OCI-LY7 (cell line): ENCODE measurements at regions not wholly inside any gene's neighbourhood (a gene's known extent, or its start where the extent isn't known, plus 50 kb on each side); places are given as distances from the start of the nearest gene placed in this dataset.

Source experiments
- BruUV-seq: library from RNA; stranded (reverse); fragments of 400-500 nt; replicated peaks from 2 replicates; lab custom pipeline; 2021; lab: Mats Ljungman, UMichigan
- CTCF ChIA-PET: fragments of 300-600 bp; sonication (Branson Sonifier 250); formaldehyde crosslinking; loops from one replicate; lab custom pipeline; 2022; ENCODE audit warnings: antibody characterized with exemption; ENCODE audit not compliant: unreplicated experiment; lab: Charles Lee
- POLR2A ChIA-PET: fragments of 300-600 bp; sonication (Branson Sonifier 250); formaldehyde crosslinking; loops from one replicate; lab custom pipeline; 2022; ENCODE audit warnings: antibody characterized with exemption; lab: Charles Lee
- DNase-seq: peaks from one replicate; pipeline ENCODE4 v3.0.0-alpha.2; 2015; ENCODE audit warnings: low spot score
- H2AFZ ChIP-seq: fragments of 200-600 bp; sonication (generic), shearing (Covaris generic); 2 replicates; pipeline ENCODE4 v1.6.1; 2014; ENCODE audit warnings: mild to moderate bottlenecking, antibody characterized with exemption, low read length, moderate library complexity
- H3K27ac ChIP-seq: fragments of 200-600 bp; sonication (generic); 2 replicates; pipeline ENCODE4 v1.5.1; 2014; ENCODE audit warnings: mixed run types, low read depth, mild to moderate bottlenecking, moderate library complexity, low read length, inconsistent platforms; ENCODE audit not compliant: poor library complexity, severe bottlenecking
- H3K36me3 ChIP-seq: fragments of 200-600 bp; sonication (generic); 2 replicates; pipeline ENCODE4 v1.6.1; 2014; ENCODE audit warnings: mild to moderate bottlenecking, antibody characterized with exemption, low read length, moderate library complexity, mixed read lengths; ENCODE audit not compliant: insufficient read depth
- H3K4me1 ChIP-seq: fragments of 200-600 bp; sonication (generic); 2 replicates; pipeline ENCODE4 v1.5.1; 2014; ENCODE audit warnings: mild to moderate bottlenecking, low read length; ENCODE audit not compliant: insufficient read depth, poor library complexity, severe bottlenecking
- H3K4me2 ChIP-seq: fragments of 200-600 bp; sonication (generic); 2 replicates; pipeline ENCODE4 v1.6.1; 2014; ENCODE audit warnings: mild to moderate bottlenecking, low read length
- H3K4me3 ChIP-seq: fragments of 200-600 bp; sonication (generic); 2 replicates; pipeline ENCODE4 v1.5.1; 2014; ENCODE audit warnings: mild to moderate bottlenecking, low read depth, low read length; ENCODE audit not compliant: poor library complexity, severe bottlenecking
- H3K79me2 ChIP-seq: fragments of 200-600 bp; sonication (generic); 2 replicates; pipeline ENCODE4 v1.6.1; 2016; ENCODE audit warnings: low read depth, mild to moderate bottlenecking, low read length, moderate library complexity, mixed read lengths; ENCODE audit not compliant: insufficient read depth
- H3K9me2 ChIP-seq: fragments of 200-600 bp; sonication (generic); 2 replicates; pipeline ENCODE4 v1.6.1; 2016; ENCODE audit warnings: mild to moderate bottlenecking, low read length, mixed read lengths; ENCODE audit not compliant: insufficient read depth
- H3K9me3 ChIP-seq: fragments of 200-600 bp; sonication (generic); 2 replicates; pipeline ENCODE4 v1.6.1; 2014; ENCODE audit warnings: mild to moderate bottlenecking, mixed run types, low read length, mixed read lengths
- H4K20me1 ChIP-seq: fragments of 200-600 bp; sonication (generic); 2 replicates; pipeline ENCODE4 v1.6.1; 2014; ENCODE audit warnings: mild to moderate bottlenecking, antibody characterized with exemption, low read length, moderate library complexity, mixed read lengths; ENCODE audit not compliant: insufficient read depth
- EZH2phosphoT487 ChIP-seq: fragments of 200-600 bp; sonication (generic); IDR thresholded peaks from 2 replicates; pipeline ENCODE4 v1.6.1; 2018; ENCODE audit warnings: low read depth, borderline replicate concordance, mild to moderate bottlenecking, mixed run types, antibody characterized with exemption, low read length, moderate library complexity, mixed read lengths
- intact Hi-C: fragments of 100-400 bp; cut with micrococcal nuclease; formaldehyde crosslinking; loops from one replicate; pipeline ENCODE4 v1.10.0; 2022; ENCODE audit not compliant: unreplicated experiment
- TF ChIP-seq, protein P1 (sequence below): fragments of 200-600 bp; sonication (generic); conservative IDR thresholded peaks from 2 replicates; pipeline ENCODE4 v1.5.1; 2014; ENCODE audit warnings: mild to moderate bottlenecking, antibody characterized with exemption, low read length, moderate library complexity, mixed read lengths

DNA sequence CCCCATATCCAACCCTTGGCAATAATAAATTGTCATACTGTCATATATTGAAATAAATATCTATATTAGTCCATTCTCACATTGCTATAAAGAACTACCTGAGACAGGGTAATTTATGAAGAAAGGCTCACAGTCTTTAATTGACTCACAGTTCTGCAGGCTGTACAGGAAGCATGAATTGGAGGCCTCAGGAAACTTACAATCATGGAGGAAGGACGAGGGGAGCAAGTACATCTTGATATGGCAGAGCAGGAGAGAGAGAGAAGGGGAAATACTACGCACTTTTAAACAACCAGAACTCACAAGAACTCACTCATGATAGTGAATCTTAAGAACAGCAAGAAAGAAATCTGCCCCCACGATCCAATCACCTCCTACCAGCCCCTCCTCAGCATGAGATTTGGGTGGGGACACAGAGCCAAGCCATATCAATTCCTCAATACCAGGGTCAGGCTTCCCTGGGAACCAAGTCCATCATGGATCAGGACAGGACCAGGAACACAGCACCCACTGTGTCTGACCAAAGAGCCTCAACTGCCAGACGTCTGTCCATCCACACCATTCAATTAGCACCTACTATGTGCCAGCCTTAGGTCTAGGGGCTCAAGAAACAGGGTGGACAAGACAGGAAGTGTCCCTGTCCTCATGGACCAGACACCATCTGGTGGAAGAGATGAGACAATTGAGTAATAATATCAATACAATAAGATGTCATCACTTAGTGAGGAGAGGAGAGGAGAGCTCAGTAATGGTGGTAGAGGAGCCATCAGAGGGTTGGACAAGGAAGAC lies 56.9 kb upstream of the TOP3B start:
- Histone ChIP-seq H2AFZ (no peak overlapping the region), H4K20me1 (no peaks in the 10 kb centered on the region), H3K4me1 (peaks cover 98% of the 10 kb centered on the region), H3K4me3 (no peak overlapping the region), H3K9me2 (no peaks in the 10 kb centered on the region), H3K27ac (peak overlapping the region; percentile 85), H3K79me2 (peaks cover 80% of the 10 kb centered on the region; the same call in 1 of the 2 replicates), H3K4me2 (peak overlapping the region; percentile 55; the same call in 1 of the 2 replicates), H3K9me3 (no peaks in the 10 kb centered on the region), H3K36me3 (peaks cover 16% of the 10 kb centered on the region)
- no TSS peak for BruUV-seq
- no peak for TF ChIP-seq EZH2phosphoT487
- TF ChIP-seq, protein P1, sequence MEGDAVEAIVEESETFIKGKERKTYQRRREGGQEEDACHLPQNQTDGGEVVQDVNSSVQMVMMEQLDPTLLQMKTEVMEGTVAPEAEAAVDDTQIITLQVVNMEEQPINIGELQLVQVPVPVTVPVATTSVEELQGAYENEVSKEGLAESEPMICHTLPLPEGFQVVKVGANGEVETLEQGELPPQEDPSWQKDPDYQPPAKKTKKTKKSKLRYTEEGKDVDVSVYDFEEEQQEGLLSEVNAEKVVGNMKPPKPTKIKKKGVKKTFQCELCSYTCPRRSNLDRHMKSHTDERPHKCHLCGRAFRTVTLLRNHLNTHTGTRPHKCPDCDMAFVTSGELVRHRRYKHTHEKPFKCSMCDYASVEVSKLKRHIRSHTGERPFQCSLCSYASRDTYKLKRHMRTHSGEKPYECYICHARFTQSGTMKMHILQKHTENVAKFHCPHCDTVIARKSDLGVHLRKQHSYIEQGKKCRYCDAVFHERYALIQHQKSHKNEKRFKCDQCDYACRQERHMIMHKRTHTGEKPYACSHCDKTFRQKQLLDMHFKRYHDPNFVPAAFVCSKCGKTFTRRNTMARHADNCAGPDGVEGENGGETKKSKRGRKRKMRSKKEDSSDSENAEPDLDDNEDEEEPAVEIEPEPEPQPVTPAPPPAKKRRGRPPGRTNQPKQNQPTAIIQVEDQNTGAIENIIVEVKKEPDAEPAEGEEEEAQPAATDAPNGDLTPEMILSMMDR: no peak
- ChIA-PET CTCF (interaction anchor here (1.0 kb wide), 1 partner anchor 21 kb away, joined by 3 read pairs; no protein-coding TSS in a partner anchor), POLR2A (interaction anchor here (1.4 kb wide), 1 partner anchor 125 kb away, joined by 6 read pairs; no protein-coding TSS in a partner anchor)
- no peak for DNase-seq
- intact Hi-C loops: loop anchor here (5.0 to 10.0 kb wide), 2 partner anchors 158 to 895 kb away; no protein-coding TSS in a partner anchor

DNA sequence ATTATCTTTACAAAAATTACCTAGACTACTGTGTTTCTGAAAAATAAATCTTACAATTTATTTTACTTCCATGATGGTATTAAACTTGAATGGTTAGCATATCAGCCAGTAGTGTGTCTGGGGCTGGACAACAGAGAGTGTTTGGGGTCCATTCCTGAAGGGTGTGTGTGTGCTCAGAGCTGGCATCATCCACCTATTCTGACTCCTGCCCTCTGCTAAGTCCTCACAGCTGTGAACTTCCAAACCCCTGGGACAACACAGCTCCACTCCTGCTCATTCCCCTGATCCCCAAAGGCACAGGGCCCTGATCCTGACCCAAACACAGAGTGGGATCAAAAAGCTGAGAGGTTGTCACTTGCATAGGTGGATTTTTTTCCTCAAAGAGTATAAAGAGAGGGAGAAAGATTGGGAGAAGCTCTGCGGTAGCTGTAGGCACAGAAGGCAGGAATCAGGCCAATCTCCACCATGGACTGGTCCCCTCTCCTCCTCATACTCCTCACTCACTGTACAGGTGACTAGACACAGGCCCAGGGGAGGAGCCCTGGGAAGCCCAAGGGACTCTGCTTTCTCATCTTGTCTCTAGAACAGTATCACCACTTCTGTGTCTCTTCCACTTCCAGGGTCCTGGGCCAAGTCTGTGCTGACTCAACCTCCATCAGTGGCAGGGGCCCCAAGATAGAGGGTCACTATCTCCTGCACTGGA lies 55.7 kb upstream of the TOP3B start:
- peaks cover 20% of the 10 kb centered on the region for H3K36me3 ChIP-seq
- no TSS peak for BruUV-seq
- no peak overlapping the region for H2AFZ ChIP-seq
- H3K4me1 ChIP-seq: peaks cover 100% of the 10 kb centered on the region
- no peaks in the 10 kb centered on the region for H3K9me2 ChIP-seq
- intact Hi-C loops: no loop called here
- H3K9me3 ChIP-seq: no peaks in the 10 kb centered on the region
- H3K4me3 ChIP-seq: peak overlapping the region; percentile 3
- POLR2A ChIA-PET: interaction anchor here (1.0 to 2.2 kb wide), 4 partner anchors 9 to 165 kb away, joined by 3 to 7 read pairs (median 4); no protein-coding TSS in a partner anchor
- no peaks in the 10 kb centered on the region for H4K20me1 ChIP-seq
- H3K27ac ChIP-seq: peak overlapping the region; percentile 85
- CTCF ChIA-PET: interaction anchor here (0.6 to 1.0 kb wide), 2 partner anchors 23 to 161 kb away, joined by 3 to 4 read pairs; no protein-coding TSS in a partner anchor
- peak; percentile 41 for DNase-seq
- H3K4me2 ChIP-seq: peak overlapping the region; percentile 55
- H3K79me2 ChIP-seq: peaks cover 75% of the 10 kb centered on the region; the same call in 1 of the 2 replicates
- TF ChIP-seq, protein P1: no peak
- TF ChIP-seq EZH2phosphoT487: no peak
